OCI-LY7 (cell line): ENCODE measurements at regions not wholly inside any gene's neighbourhood (a gene's known extent, or its start where the extent isn't known, plus 50 kb on each side); places are given as distances from the start of the nearest gene placed in this dataset.

Source experiments
- BruUV-seq: library from RNA; stranded (reverse); fragments of 400-500 nt; replicated peaks from 2 replicates; lab custom pipeline; 2021; lab: Mats Ljungman, UMichigan
- CTCF ChIA-PET: fragments of 300-600 bp; sonication (Branson Sonifier 250); formaldehyde crosslinking; loops from one replicate; lab custom pipeline; 2022; ENCODE audit warnings: antibody characterized with exemption; ENCODE audit not compliant: unreplicated experiment; lab: Charles Lee
- POLR2A ChIA-PET: fragments of 300-600 bp; sonication (Branson Sonifier 250); formaldehyde crosslinking; loops from one replicate; lab custom pipeline; 2022; ENCODE audit warnings: antibody characterized with exemption; lab: Charles Lee
- DNase-seq: peaks from one replicate; pipeline ENCODE4 v3.0.0-alpha.2; 2015; ENCODE audit warnings: low spot score
- H2AFZ ChIP-seq: fragments of 200-600 bp; sonication (generic), shearing (Covaris generic); 2 replicates; pipeline ENCODE4 v1.6.1; 2014; ENCODE audit warnings: mild to moderate bottlenecking, antibody characterized with exemption, low read length, moderate library complexity
- H3K27ac ChIP-seq: fragments of 200-600 bp; sonication (generic); 2 replicates; pipeline ENCODE4 v1.5.1; 2014; ENCODE audit warnings: mixed run types, low read depth, mild to moderate bottlenecking, moderate library complexity, low read length, inconsistent platforms; ENCODE audit not compliant: poor library complexity, severe bottlenecking
- H3K36me3 ChIP-seq: fragments of 200-600 bp; sonication (generic); 2 replicates; pipeline ENCODE4 v1.6.1; 2014; ENCODE audit warnings: mild to moderate bottlenecking, antibody characterized with exemption, low read length, moderate library complexity, mixed read lengths; ENCODE audit not compliant: insufficient read depth
- H3K4me1 ChIP-seq: fragments of 200-600 bp; sonication (generic); 2 replicates; pipeline ENCODE4 v1.5.1; 2014; ENCODE audit warnings: mild to moderate bottlenecking, low read length; ENCODE audit not compliant: insufficient read depth, poor library complexity, severe bottlenecking
- H3K4me2 ChIP-seq: fragments of 200-600 bp; sonication (generic); 2 replicates; pipeline ENCODE4 v1.6.1; 2014; ENCODE audit warnings: mild to moderate bottlenecking, low read length
- H3K4me3 ChIP-seq: fragments of 200-600 bp; sonication (generic); 2 replicates; pipeline ENCODE4 v1.5.1; 2014; ENCODE audit warnings: mild to moderate bottlenecking, low read depth, low read length; ENCODE audit not compliant: poor library complexity, severe bottlenecking
- H3K79me2 ChIP-seq: fragments of 200-600 bp; sonication (generic); 2 replicates; pipeline ENCODE4 v1.6.1; 2016; ENCODE audit warnings: low read depth, mild to moderate bottlenecking, low read length, moderate library complexity, mixed read lengths; ENCODE audit not compliant: insufficient read depth
- H3K9me2 ChIP-seq: fragments of 200-600 bp; sonication (generic); 2 replicates; pipeline ENCODE4 v1.6.1; 2016; ENCODE audit warnings: mild to moderate bottlenecking, low read length, mixed read lengths; ENCODE audit not compliant: insufficient read depth
- H3K9me3 ChIP-seq: fragments of 200-600 bp; sonication (generic); 2 replicates; pipeline ENCODE4 v1.6.1; 2014; ENCODE audit warnings: mild to moderate bottlenecking, mixed run types, low read length, mixed read lengths
- H4K20me1 ChIP-seq: fragments of 200-600 bp; sonication (generic); 2 replicates; pipeline ENCODE4 v1.6.1; 2014; ENCODE audit warnings: mild to moderate bottlenecking, antibody characterized with exemption, low read length, moderate library complexity, mixed read lengths; ENCODE audit not compliant: insufficient read depth
- EZH2phosphoT487 ChIP-seq: fragments of 200-600 bp; sonication (generic); IDR thresholded peaks from 2 replicates; pipeline ENCODE4 v1.6.1; 2018; ENCODE audit warnings: low read depth, borderline replicate concordance, mild to moderate bottlenecking, mixed run types, antibody characterized with exemption, low read length, moderate library complexity, mixed read lengths
- intact Hi-C: fragments of 100-400 bp; cut with micrococcal nuclease; formaldehyde crosslinking; loops from one replicate; pipeline ENCODE4 v1.10.0; 2022; ENCODE audit not compliant: unreplicated experiment
- TF ChIP-seq, protein P1 (sequence below): fragments of 200-600 bp; sonication (generic); conservative IDR thresholded peaks from 2 replicates; pipeline ENCODE4 v1.5.1; 2014; ENCODE audit warnings: mild to moderate bottlenecking, antibody characterized with exemption, low read length, moderate library complexity, mixed read lengths

DNA sequence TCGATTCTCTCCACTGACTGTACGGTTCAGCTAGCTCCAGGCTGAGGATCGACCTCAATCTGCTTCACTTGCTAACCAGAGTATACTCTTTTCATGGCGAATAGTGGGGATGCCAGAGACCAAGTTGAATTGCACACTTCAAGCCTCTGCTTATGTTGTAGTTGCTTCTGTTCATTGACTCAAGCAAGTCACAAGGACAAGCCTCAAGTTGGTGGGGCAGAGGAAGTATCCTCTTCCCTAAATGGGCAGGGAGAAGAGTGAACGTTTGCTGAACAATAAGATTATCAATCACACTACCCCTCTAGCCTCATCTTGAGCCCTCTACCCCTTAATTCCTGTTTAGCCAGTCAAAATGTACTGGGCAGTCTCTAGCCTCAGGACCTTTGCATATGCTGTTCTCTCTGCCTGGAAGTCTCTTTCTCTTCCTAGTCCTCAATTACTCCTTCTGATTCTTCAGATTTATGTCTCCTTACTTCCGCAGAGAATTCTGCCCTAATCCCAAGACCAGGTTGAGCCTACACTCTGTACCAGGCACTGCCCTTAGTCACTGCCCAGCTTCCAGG lies 390.4 kb upstream of the PROK2 start:
- DNase-seq, result no peak
- no peaks in the 10 kb centered on the region for H3K9me3 ChIP-seq
- H2AFZ ChIP-seq, result no peak overlapping the region
- no peaks in the 10 kb centered on the region for H4K20me1 ChIP-seq
- no peaks in the 10 kb centered on the region for H3K9me2 ChIP-seq
- H3K4me3 ChIP-seq, result no peak overlapping the region
- BruUV-seq, result no TSS peak
- H3K79me2 ChIP-seq, result no peaks in the 10 kb centered on the region
- H3K27ac ChIP-seq, result no peak overlapping the region
- intact Hi-C loops, result loop anchor here (10.0 kb wide), 1 partner anchor 511 kb away; no protein-coding TSS in a partner anchor
- H3K4me1 ChIP-seq, result peaks cover 39% of the 10 kb centered on the region
- H3K4me2 ChIP-seq, result peak overlapping the region; percentile 67; the same call in 1 of the 2 replicates
- no peak for TF ChIP-seq EZH2phosphoT487
- TF ChIP-seq, protein P1, sequence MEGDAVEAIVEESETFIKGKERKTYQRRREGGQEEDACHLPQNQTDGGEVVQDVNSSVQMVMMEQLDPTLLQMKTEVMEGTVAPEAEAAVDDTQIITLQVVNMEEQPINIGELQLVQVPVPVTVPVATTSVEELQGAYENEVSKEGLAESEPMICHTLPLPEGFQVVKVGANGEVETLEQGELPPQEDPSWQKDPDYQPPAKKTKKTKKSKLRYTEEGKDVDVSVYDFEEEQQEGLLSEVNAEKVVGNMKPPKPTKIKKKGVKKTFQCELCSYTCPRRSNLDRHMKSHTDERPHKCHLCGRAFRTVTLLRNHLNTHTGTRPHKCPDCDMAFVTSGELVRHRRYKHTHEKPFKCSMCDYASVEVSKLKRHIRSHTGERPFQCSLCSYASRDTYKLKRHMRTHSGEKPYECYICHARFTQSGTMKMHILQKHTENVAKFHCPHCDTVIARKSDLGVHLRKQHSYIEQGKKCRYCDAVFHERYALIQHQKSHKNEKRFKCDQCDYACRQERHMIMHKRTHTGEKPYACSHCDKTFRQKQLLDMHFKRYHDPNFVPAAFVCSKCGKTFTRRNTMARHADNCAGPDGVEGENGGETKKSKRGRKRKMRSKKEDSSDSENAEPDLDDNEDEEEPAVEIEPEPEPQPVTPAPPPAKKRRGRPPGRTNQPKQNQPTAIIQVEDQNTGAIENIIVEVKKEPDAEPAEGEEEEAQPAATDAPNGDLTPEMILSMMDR, result no peak
- no peaks in the 10 kb centered on the region; the same call in 1 of the 2 replicates for H3K36me3 ChIP-seq
- ChIA-PET CTCF (no interaction called here), POLR2A (interaction anchor here (1.5 to 3.0 kb wide), 2 partner anchors 10 to 11 kb away, joined by 6 to 10 read pairs; no protein-coding TSS in a partner anchor)

GRCh38 chr3:72174890-72175289 lies 389.9 kb upstream of the PROK2 start:
- TF ChIP-seq EZH2phosphoT487, result no peak
- TF ChIP-seq, protein P1, result no peak
- CTCF ChIA-PET, result no interaction called here

DNA sequence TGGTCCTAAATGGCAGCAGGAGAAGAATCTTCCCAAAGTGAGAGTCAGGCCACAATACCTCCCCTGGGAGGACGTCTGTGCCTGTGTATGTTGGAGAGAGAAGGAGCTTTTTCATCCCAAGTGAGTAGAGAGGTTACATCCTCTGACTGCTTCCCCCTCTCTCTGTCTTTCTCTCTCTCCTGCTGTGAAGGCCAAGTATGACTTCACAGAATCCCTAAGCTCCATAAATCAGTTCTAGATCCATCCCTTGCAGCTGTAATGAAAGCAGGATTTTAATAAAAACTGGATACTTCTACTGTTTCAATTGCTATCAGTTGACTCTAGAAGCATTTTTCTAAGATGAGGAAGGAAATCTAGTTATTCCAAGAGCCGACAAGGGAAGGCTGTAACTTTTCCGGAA lies 389.1 kb upstream of the PROK2 start:
- no peak overlapping the region for H3K4me3 ChIP-seq
- TF ChIP-seq, protein P1, result no peak
- no peak for TF ChIP-seq EZH2phosphoT487
- no peak overlapping the region for H3K4me2 ChIP-seq
- no peaks in the 10 kb centered on the region for H3K79me2 ChIP-seq
- no peak overlapping the region for H2AFZ ChIP-seq
- intact Hi-C loops, result loop anchor here (10.0 kb wide), 1 partner anchor 509 kb away; no protein-coding TSS in a partner anchor
- no peaks in the 10 kb centered on the region for H3K9me2 ChIP-seq
- BruUV-seq, result no TSS peak
- POLR2A ChIA-PET, result interaction anchor here (0.8 to 2.6 kb wide), 4 partner anchors 8 to 91 kb away, joined by 3 to 16 read pairs (median 4); no protein-coding TSS in a partner anchor
- CTCF ChIA-PET, result interaction anchor here (0.9 kb wide), 1 partner anchor 10 kb away, joined by 3 read pairs; no protein-coding TSS in a partner anchor
- no peak for DNase-seq
- no peaks in the 10 kb centered on the region; the same call in 1 of the 2 replicates for H3K36me3 ChIP-seq
- peaks cover 40% of the 10 kb centered on the region for H3K4me1 ChIP-seq
- H4K20me1 ChIP-seq, result no peaks in the 10 kb centered on the region
- no peak overlapping the region for H3K27ac ChIP-seq
- H3K9me3 ChIP-seq, result no peaks in the 10 kb centered on the region

More at GRCh38 chr3:72174890-72175289, 389.9 kb upstream of the PROK2 start:
- intact Hi-C loops, result loop anchor here (10.0 kb wide), 1 partner anchor 510 kb away; no protein-coding TSS in a partner anchor
- BruUV-seq, result no TSS peak
- Histone ChIP-seq H3K36me3 (no peaks in the 10 kb centered on the region; the same call in 1 of the 2 replicates), H3K9me2 (no peaks in the 10 kb centered on the region), H3K4me3 (no peak overlapping the region), H3K79me2 (no peaks in the 10 kb centered on the region), H3K9me3 (no peaks in the 10 kb centered on the region), H2AFZ (no peak overlapping the region), H3K4me1 (peaks cover 42% of the 10 kb centered on the region), H3K4me2 (no peak overlapping the region), H3K27ac (no peak overlapping the region), H4K20me1 (no peaks in the 10 kb centered on the region)
- no peak for DNase-seq
- POLR2A ChIA-PET, result interaction anchor here (1.5 to 3.0 kb wide), 3 partner anchors 9 to 11 kb away, joined by 6 to 16 read pairs (median 10); no protein-coding TSS in a partner anchor
